K562 (cell line): ENCODE measurements at regions not wholly inside any gene's neighbourhood (a gene's known extent, or its start where the extent isn't known, plus 50 kb on each side); places are given as distances from the start of the nearest gene placed in this dataset.

ENCODE experiments used
- ATAC-seq: fragments of 200-7000 bp; cut with Tn5 transposase; 3 replicates; pipeline ENCODE4 v1.9.1; 2020; ENCODE audit warnings: moderate library complexity
- BruUV-seq: library from RNA; stranded (reverse); fragments of 400-500 nt; replicated peaks from 2 replicates; lab custom pipeline; 2021; lab: Mats Ljungman, UMichigan
- CTCF ChIA-PET: fragments of 300-600 bp; formaldehyde crosslinking; extraction: SDS; loops from one replicate; lab custom pipeline; 2021; ENCODE audit warnings: low intra/inter-chr PET ratio; lab: Yijun Ruan, JAX
- POLR2A ChIA-PET: fragments of 300-600, 350-650 bp; sonication (Branson Sonifier 250); formaldehyde crosslinking; extraction: SDS; loops from one replicate; lab custom pipeline; 2021; ENCODE audit warnings: antibody characterized with exemption, inconsistent platforms; lab: Yijun Ruan, JAX
- DNase-seq, 4 experiments: peaks; one replicate each; pipeline versions ENCODE4 v3.0.0 to v3.0.0-alpha.2; 2011 to 2018; ENCODE audit warnings: low spot score in 3 of 4, mixed read lengths in 3 of 4; ENCODE audit errors: extremely low read depth in 1 of 4
- FAIRE-seq: peaks from 2 replicates; lab custom pipeline; 2011; peaks lifted over from hg19 to GRCh38; lab: Jason Lieb, UNC
- H2AFZ ChIP-seq: 2 replicates; pipeline ENCODE4 v1.6.0; 2011; ENCODE audit warnings: low read depth, low read length, control low read depth, inconsistent platforms
- H3K27ac ChIP-seq: fragments of 200-600 bp; 3 replicates; pipeline ENCODE4 v1.8.0; 2011; ENCODE audit warnings: low read depth, mild to moderate bottlenecking, control low read depth, inconsistent platforms, low read length, moderate library complexity, mixed read lengths; ENCODE audit errors: extremely low read depth
- H3K27me3 ChIP-seq, 2 experiments: fragments of 300-600 bp in 1 of 2; 2 replicates in 1 of 2; 3 replicates in 1 of 2; pipeline versions ENCODE4 v1.6.0 to v1.8.0; 2011; ENCODE audit warnings: inconsistent platforms in 2 of 2, low read length in 2 of 2, mild to moderate bottlenecking in 1 of 2, mixed read lengths in 1 of 2, moderate library complexity in 1 of 2; ENCODE audit not compliant: control insufficient read depth in 2 of 2, insufficient read depth in 2 of 2
- H3K36me3 ChIP-seq: fragments of 300-600 bp; 3 replicates; pipeline ENCODE4 v1.8.0; 2011; ENCODE audit warnings: mild to moderate bottlenecking, low read length, inconsistent platforms; ENCODE audit not compliant: control insufficient read depth, insufficient read depth
- H3K4me1 ChIP-seq, 2 experiments: fragments of 200-600 bp in 1 of 2; replicated peaks in 1 of 2; 2 replicates in 1 of 2; 3 replicates in 1 of 2; pipeline versions ENCODE4 v1.5.1 to v1.8.0; 2011; ENCODE audit warnings: inconsistent platforms in 2 of 2, low read length in 2 of 2, mild to moderate bottlenecking in 1 of 2, mixed read lengths in 1 of 2, moderate library complexity in 1 of 2; ENCODE audit not compliant: control insufficient read depth in 2 of 2, insufficient read depth in 2 of 2
- H3K4me2 ChIP-seq: 2 replicates; pipeline ENCODE4 v1.6.1; 2011; ENCODE audit warnings: low read length, control low read depth, inconsistent platforms, mixed read lengths; ENCODE audit not compliant: insufficient read depth
- H3K4me3 ChIP-seq: fragments of 200-600 bp; sonication (generic), shearing (Covaris generic); 2 replicates; pipeline ENCODE4 v1.5.1; 2016; ENCODE audit warnings: control low read depth, inconsistent platforms
- H3K79me2 ChIP-seq: fragments of 200-600 bp; 3 replicates; pipeline ENCODE4 v1.8.0; 2011; ENCODE audit warnings: low read length, inconsistent platforms; ENCODE audit not compliant: control insufficient read depth, insufficient read depth
- H3K9ac ChIP-seq, 2 experiments: 2 replicates each; pipeline versions ENCODE4 v1.6.0 to v1.6.1; 2011; ENCODE audit warnings: low read depth in 2 of 2, low read length in 2 of 2, control low read depth in 1 of 2, inconsistent platforms in 1 of 2, mild to moderate bottlenecking in 1 of 2, mixed read lengths in 1 of 2; ENCODE audit not compliant: insufficient read depth in 1 of 2
- H3K9me1 ChIP-seq: one replicate; pipeline ENCODE4 v1.6.0; 2011; ENCODE audit warnings: inconsistent platforms, mild to moderate bottlenecking, low read length, moderate library complexity; ENCODE audit not compliant: control insufficient read depth, insufficient read depth
- H3K9me3 ChIP-seq: replicated peaks from 2 replicates; pipeline ENCODE4 v1.5.1; 2011; ENCODE audit warnings: low read depth, low read length, inconsistent platforms; ENCODE audit not compliant: control insufficient read depth, insufficient read depth
- H4K20me1 ChIP-seq: replicated peaks from 2 replicates; pipeline ENCODE4 v1.6.1; 2011; ENCODE audit warnings: low read length, inconsistent platforms, mixed read lengths; ENCODE audit not compliant: control insufficient read depth, insufficient read depth
- CREM ChIP-seq: IDR thresholded peaks from 2 replicates; pipeline ENCODE4 v1.6.1; 2014; ENCODE audit warnings: antibody characterized with exemption, low read depth
- ETV5 ChIP-seq: sonication (generic); formaldehyde crosslinking; IDR thresholded peaks from 2 replicates; pipeline ENCODE4 v1.4.0; 2020; ENCODE audit warnings: low read depth, mild to moderate bottlenecking, missing genetic modification reagents
- HDGF ChIP-seq: fragments of 450-650 bp; IDR thresholded peaks from 2 replicates; pipeline ENCODE4 v1.6.1; 2016
- NR3C1 ChIP-seq: sonication (generic); formaldehyde crosslinking; IDR thresholded peaks from 2 replicates; pipeline ENCODE4 v1.8.1; 2022; ENCODE audit warnings: missing genetic modification reagents
- PRMT5 ChIP-seq: sonication (generic); formaldehyde crosslinking; IDR thresholded peaks from 2 replicates; pipeline ENCODE4 v1.5.0; 2020; ENCODE audit warnings: missing genetic modification reagents
- PTBP1 ChIP-seq: fragments of 200-400 bp; formaldehyde crosslinking; IDR thresholded peaks from 2 replicates; pipeline ENCODE4 v1.6.1; 2017; ENCODE audit warnings: low read depth, low read length
- SMARCB1 ChIP-seq: IDR thresholded peaks from 2 replicates; pipeline ENCODE4 v1.6.1; 2011; ENCODE audit warnings: improper control_type of control experiment, low read depth; ENCODE audit not compliant: insufficient read length
- SRSF9 ChIP-seq: fragments of 200-400 bp; formaldehyde crosslinking; IDR thresholded peaks from 2 replicates; pipeline ENCODE4 v1.6.1; 2017; ENCODE audit warnings: low read depth, low read length, borderline replicate concordance
- ZKSCAN3 ChIP-seq: fragments of 250-450 bp; sonication (Bioruptor Pico); IDR thresholded peaks from 2 replicates; pipeline ENCODE4 v1.4.0; 2020
- ZNF140 ChIP-seq: fragments of 250-450 bp; sonication (Bioruptor Pico); IDR thresholded peaks from 2 replicates; pipeline ENCODE4 v1.8.0; 2021; ENCODE audit warnings: moderate library complexity, mild to moderate bottlenecking, inconsistent platforms
- ZNF184 ChIP-seq: sonication (generic); formaldehyde crosslinking; IDR thresholded peaks from 2 replicates; pipeline ENCODE4 v1.5.0; 2020; ENCODE audit warnings: missing genetic modification reagents
- ZNF507 ChIP-seq: conservative IDR thresholded peaks from 2 replicates; pipeline ENCODE4 v1.6.1; 2017; ENCODE audit warnings: missing genetic modification characterization, missing compliant biosample characterization
- ZNF830 ChIP-seq: fragments of 250-450 bp; sonication (Bioruptor Pico); IDR thresholded peaks from 2 replicates; pipeline ENCODE4 v1.5.0; 2021; ENCODE audit warnings: mild to moderate bottlenecking
- WGBS: fragments of 100-300 bp; shearing (Covaris generic); methylation state at CpG from one replicate; pipeline ENCODE4 v1.1.6; 2016; ENCODE audit warnings: low coverage, mixed read lengths; ENCODE audit not compliant: insufficient coverage; ENCODE audit errors: missing lambda C conversion rate; 5-methylcytosine and 5-hydroxymethylcytosine counted together
- in situ Hi-C: fragments of 300-500 bp; cut with MboI; formaldehyde crosslinking; loops from 4 replicates; pipeline ENCODE4 v1.15.0; 2018; ENCODE audit warnings: inconsistent platforms, mixed read lengths
- intact Hi-C: fragments of 100-400 bp; cut with micrococcal nuclease; formaldehyde crosslinking; loops from 2 replicates; pipeline ENCODE4 v1.14.2; 2022
- TF ChIP-seq, protein P1 (sequence below): IDR thresholded peaks from 3 replicates; pipeline ENCODE4 v1.6.1; 2011; ENCODE audit warnings: borderline replicate concordance, mild to moderate bottlenecking; ENCODE audit not compliant: insufficient read length, insufficient read depth
- TF ChIP-seq, protein P2 (sequence below): sonication (generic); formaldehyde crosslinking; IDR thresholded peaks from 2 replicates; pipeline ENCODE4 v1.8.0; 2022; ENCODE audit warnings: mild to moderate bottlenecking, missing genetic modification reagents
- TF ChIP-seq, protein P3 (sequence below): IDR thresholded peaks from 2 replicates; pipeline ENCODE4 v1.6.1; 2011; ENCODE audit warnings: borderline replicate concordance, low read depth, mild to moderate bottlenecking, moderate library complexity, low read length; ENCODE audit not compliant: insufficient read depth, poor library complexity, severe bottlenecking

- Histone ChIP-seq H3K9me3 (no peaks in the 10 kb centered on the region), H3K4me2 (no peak overlapping the region), H3K9me1 (no peaks in the 10 kb centered on the region), H3K79me2 (no peaks in the 10 kb centered on the region), H3K27ac (no peak overlapping the region), H3K9ac (no peak overlapping the region), H2AFZ (no peak overlapping the region), H3K27me3 (no peaks in the 10 kb centered on the region), H4K20me1 (no peaks in the 10 kb centered on the region), H3K4me3 (no peak overlapping the region), H3K36me3 (no peaks in the 10 kb centered on the region), H3K4me1 (no peaks in the 10 kb centered on the region)
- whole genome bisulfite sequencing = 1% methylated on average over 10 of the region's 10 CpGs
- ATAC-seq = no peak
- BruUV-seq = no TSS peak
- ChIA-PET CTCF (no interaction called here), POLR2A (no interaction called here)
- no peak for DNase-seq
- intact Hi-C loops (no loop called here), in situ Hi-C loops (no loop called here)
- no peak for FAIRE-seq
- TF ChIP-seq ZNF184 = no peak
- no peak for TF ChIP-seq SMARCB1
- no peak for TF ChIP-seq SRSF9
- TF ChIP-seq, protein P1, sequence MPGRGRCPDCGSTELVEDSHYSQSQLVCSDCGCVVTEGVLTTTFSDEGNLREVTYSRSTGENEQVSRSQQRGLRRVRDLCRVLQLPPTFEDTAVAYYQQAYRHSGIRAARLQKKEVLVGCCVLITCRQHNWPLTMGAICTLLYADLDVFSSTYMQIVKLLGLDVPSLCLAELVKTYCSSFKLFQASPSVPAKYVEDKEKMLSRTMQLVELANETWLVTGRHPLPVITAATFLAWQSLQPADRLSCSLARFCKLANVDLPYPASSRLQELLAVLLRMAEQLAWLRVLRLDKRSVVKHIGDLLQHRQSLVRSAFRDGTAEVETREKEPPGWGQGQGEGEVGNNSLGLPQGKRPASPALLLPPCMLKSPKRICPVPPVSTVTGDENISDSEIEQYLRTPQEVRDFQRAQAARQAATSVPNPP = no peak
- TF ChIP-seq ZKSCAN3 = no peak
- no peak for TF ChIP-seq NR3C1 (CRISPR knock-in tag)
- TF ChIP-seq ZNF140 (CRISPR knock-in tag) = no peak
- no peak for TF ChIP-seq PTBP1
- TF ChIP-seq HDGF = no peak
- TF ChIP-seq CREM = no peak
- TF ChIP-seq, protein P2, sequence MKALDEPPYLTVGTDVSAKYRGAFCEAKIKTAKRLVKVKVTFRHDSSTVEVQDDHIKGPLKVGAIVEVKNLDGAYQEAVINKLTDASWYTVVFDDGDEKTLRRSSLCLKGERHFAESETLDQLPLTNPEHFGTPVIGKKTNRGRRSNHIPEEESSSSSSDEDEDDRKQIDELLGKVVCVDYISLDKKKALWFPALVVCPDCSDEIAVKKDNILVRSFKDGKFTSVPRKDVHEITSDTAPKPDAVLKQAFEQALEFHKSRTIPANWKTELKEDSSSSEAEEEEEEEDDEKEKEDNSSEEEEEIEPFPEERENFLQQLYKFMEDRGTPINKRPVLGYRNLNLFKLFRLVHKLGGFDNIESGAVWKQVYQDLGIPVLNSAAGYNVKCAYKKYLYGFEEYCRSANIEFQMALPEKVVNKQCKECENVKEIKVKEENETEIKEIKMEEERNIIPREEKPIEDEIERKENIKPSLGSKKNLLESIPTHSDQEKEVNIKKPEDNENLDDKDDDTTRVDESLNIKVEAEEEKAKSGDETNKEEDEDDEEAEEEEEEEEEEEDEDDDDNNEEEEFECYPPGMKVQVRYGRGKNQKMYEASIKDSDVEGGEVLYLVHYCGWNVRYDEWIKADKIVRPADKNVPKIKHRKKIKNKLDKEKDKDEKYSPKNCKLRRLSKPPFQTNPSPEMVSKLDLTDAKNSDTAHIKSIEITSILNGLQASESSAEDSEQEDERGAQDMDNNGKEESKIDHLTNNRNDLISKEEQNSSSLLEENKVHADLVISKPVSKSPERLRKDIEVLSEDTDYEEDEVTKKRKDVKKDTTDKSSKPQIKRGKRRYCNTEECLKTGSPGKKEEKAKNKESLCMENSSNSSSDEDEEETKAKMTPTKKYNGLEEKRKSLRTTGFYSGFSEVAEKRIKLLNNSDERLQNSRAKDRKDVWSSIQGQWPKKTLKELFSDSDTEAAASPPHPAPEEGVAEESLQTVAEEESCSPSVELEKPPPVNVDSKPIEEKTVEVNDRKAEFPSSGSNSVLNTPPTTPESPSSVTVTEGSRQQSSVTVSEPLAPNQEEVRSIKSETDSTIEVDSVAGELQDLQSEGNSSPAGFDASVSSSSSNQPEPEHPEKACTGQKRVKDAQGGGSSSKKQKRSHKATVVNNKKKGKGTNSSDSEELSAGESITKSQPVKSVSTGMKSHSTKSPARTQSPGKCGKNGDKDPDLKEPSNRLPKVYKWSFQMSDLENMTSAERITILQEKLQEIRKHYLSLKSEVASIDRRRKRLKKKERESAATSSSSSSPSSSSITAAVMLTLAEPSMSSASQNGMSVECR (CRISPR knock-in tag) = no peak
- TF ChIP-seq, protein P3, sequence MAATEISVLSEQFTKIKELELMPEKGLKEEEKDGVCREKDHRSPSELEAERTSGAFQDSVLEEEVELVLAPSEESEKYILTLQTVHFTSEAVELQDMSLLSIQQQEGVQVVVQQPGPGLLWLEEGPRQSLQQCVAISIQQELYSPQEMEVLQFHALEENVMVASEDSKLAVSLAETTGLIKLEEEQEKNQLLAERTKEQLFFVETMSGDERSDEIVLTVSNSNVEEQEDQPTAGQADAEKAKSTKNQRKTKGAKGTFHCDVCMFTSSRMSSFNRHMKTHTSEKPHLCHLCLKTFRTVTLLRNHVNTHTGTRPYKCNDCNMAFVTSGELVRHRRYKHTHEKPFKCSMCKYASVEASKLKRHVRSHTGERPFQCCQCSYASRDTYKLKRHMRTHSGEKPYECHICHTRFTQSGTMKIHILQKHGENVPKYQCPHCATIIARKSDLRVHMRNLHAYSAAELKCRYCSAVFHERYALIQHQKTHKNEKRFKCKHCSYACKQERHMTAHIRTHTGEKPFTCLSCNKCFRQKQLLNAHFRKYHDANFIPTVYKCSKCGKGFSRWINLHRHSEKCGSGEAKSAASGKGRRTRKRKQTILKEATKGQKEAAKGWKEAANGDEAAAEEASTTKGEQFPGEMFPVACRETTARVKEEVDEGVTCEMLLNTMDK = no peak
- TF ChIP-seq ZNF830 (CRISPR knock-in tag) = no peak
- no peak for TF ChIP-seq ZNF507 (tag)
- TF ChIP-seq ETV5 (CRISPR knock-in tag) = no peak
- no peak for TF ChIP-seq PRMT5 (CRISPR knock-in tag)
These were observed 187.1 kb downstream of the MYCN start for GRCh38 chr2:16127276-16127940.
